ENCODE measurements at regions not wholly inside any gene's neighbourhood (a gene's known extent, or its start where the extent isn't known, plus 50 kb on each side); places are given as distances from the start of the nearest gene placed in this dataset.
A peak's percentile ranks its signal among the peaks of the same experiment; 100 is the strongest.
"Not testable (repeated sequence)": the region's sequence is repeated elsewhere in the genome, so short reads cannot be mapped to it uniquely, and the experiment has no call there.

- not testable (repeated sequence) for ATAC-seq; H3K4me1 ChIP-seq (ENCODE audit: insufficient read depth); H3K4me3 Mint-ChIP-seq; H3K36me3 Mint-ChIP-seq (ENCODE audit: low read depth); H3K9me2 ChIP-seq (ENCODE audit: insufficient read depth); H4K20me1 ChIP-seq (replicated peaks; ENCODE audit: insufficient read depth); H3K4me1 Mint-ChIP-seq; H3K27ac Mint-ChIP-seq; H3K79me2 ChIP-seq (replicated peaks; ENCODE audit: insufficient read depth); H3K27ac ChIP-seq (ENCODE audit: low read depth); H2AFZ ChIP-seq; H3F3A ChIP-seq (replicated peaks; ENCODE audit: low read depth); H3K36me3 ChIP-seq (ENCODE audit: insufficient read depth)
- peak; percentile 47 for DNase-seq (ENCODE audit: low spot score)
- peaks cover 48% of the 10 kb centered on the region for H3K27me3 ChIP-seq (ENCODE audit: insufficient read depth)
- Mint-ChIP-seq H3K9me3 (peaks cover 22% of the 10 kb centered on the region), H3K27me3 (ENCODE audit: insufficient read depth, low read depth, poor library complexity) (peaks cover 14% of the 10 kb centered on the region)
- H3K4me2 ChIP-seq: peak overlapping the region; percentile 80
- TF ChIP-seq EZH2 (IDR thresholded peaks at IDR 0.05; ENCODE audit: low read depth, unreplicated experiment): peak; percentile 97
- TF ChIP-seq EZH2phosphoT487 (IDR thresholded peaks at IDR 0.05; ENCODE audit: unreplicated experiment): peak; percentile 89
- H3K4me3 ChIP-seq: peak overlapping the region; percentile 60
Observed at GRCh38 chr2:91478851-91479718, 2787.6 kb downstream of the RPIA start.

- H3K4me1 ChIP-seq (ENCODE audit: insufficient read depth); ATAC-seq; H3K27me3 Mint-ChIP-seq (ENCODE audit: insufficient read depth, low read depth, poor library complexity); H2AFZ ChIP-seq; H3K27me3 ChIP-seq (ENCODE audit: insufficient read depth); H3K4me2 ChIP-seq; H3K4me1 Mint-ChIP-seq; DNase-seq (ENCODE audit: low spot score); H3K36me3 Mint-ChIP-seq (ENCODE audit: low read depth); H3K27ac Mint-ChIP-seq; H3K4me3 ChIP-seq; H3K9me2 ChIP-seq (ENCODE audit: insufficient read depth); H3K79me2 ChIP-seq (replicated peaks; ENCODE audit: insufficient read depth); H4K20me1 ChIP-seq (replicated peaks; ENCODE audit: insufficient read depth); H3F3A ChIP-seq (replicated peaks; ENCODE audit: low read depth); H3K36me3 ChIP-seq (ENCODE audit: insufficient read depth); H3K27ac ChIP-seq (ENCODE audit: low read depth); H3K4me3 Mint-ChIP-seq: not testable (repeated sequence)
- TF ChIP-seq, protein P1, sequence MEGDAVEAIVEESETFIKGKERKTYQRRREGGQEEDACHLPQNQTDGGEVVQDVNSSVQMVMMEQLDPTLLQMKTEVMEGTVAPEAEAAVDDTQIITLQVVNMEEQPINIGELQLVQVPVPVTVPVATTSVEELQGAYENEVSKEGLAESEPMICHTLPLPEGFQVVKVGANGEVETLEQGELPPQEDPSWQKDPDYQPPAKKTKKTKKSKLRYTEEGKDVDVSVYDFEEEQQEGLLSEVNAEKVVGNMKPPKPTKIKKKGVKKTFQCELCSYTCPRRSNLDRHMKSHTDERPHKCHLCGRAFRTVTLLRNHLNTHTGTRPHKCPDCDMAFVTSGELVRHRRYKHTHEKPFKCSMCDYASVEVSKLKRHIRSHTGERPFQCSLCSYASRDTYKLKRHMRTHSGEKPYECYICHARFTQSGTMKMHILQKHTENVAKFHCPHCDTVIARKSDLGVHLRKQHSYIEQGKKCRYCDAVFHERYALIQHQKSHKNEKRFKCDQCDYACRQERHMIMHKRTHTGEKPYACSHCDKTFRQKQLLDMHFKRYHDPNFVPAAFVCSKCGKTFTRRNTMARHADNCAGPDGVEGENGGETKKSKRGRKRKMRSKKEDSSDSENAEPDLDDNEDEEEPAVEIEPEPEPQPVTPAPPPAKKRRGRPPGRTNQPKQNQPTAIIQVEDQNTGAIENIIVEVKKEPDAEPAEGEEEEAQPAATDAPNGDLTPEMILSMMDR (conservative IDR thresholded peaks at IDR 0.05; ENCODE audit: low read depth in 2 of 2): peak in 1 of 2 experiments; percentile 24; a peak in 2 of 4 replicates
- H3K9me3 Mint-ChIP-seq: peaks cover 17% of the 10 kb centered on the region
Observed at GRCh38 chr2:91485226-91485625, 2793.8 kb downstream of the RPIA start.

- not testable (repeated sequence) for H3F3A ChIP-seq (replicated peaks; ENCODE audit: low read depth); ATAC-seq; H3K79me2 ChIP-seq (replicated peaks; ENCODE audit: insufficient read depth); H3K4me2 ChIP-seq; H3K27ac Mint-ChIP-seq; H4K20me1 ChIP-seq (replicated peaks; ENCODE audit: insufficient read depth); H3K4me3 Mint-ChIP-seq; H3K27ac ChIP-seq (ENCODE audit: low read depth); H3K9me2 ChIP-seq (ENCODE audit: insufficient read depth); H3K27me3 ChIP-seq (ENCODE audit: insufficient read depth); H3K36me3 ChIP-seq (ENCODE audit: insufficient read depth); H3K4me1 Mint-ChIP-seq; H3K4me1 ChIP-seq (ENCODE audit: insufficient read depth); H3K27me3 Mint-ChIP-seq (ENCODE audit: insufficient read depth, low read depth, poor library complexity); H3K4me3 ChIP-seq
- H3K36me3 Mint-ChIP-seq (ENCODE audit: low read depth): peaks cover 29% of the 10 kb centered on the region
- DNase-seq (ENCODE audit: low spot score): peak; percentile 7
- peak overlapping the region; percentile 80; the same call in 1 of the 2 replicates for H2AFZ ChIP-seq
- peaks cover 55% of the 10 kb centered on the region for H3K9me3 Mint-ChIP-seq
Observed at GRCh38 chr2:91497129-91498064, 2805.9 kb downstream of the RPIA start.

- not testable (repeated sequence) for DNase-seq (ENCODE audit: low spot score)
- peaks cover 33% of the 10 kb centered on the region for H3K36me3 Mint-ChIP-seq (ENCODE audit: low read depth)
Observed at GRCh38 chr2:91498065-91498449, 2806.6 kb downstream of the RPIA start.

GRCh38 chr2:91498513-91499250, 2807.2 kb downstream of the RPIA start:
- not testable (repeated sequence) for H3K27ac ChIP-seq (ENCODE audit: low read depth); H3F3A ChIP-seq (replicated peaks; ENCODE audit: low read depth); H3K4me1 Mint-ChIP-seq; H4K20me1 ChIP-seq (replicated peaks; ENCODE audit: insufficient read depth); H3K27ac Mint-ChIP-seq; H3K27me3 ChIP-seq (ENCODE audit: insufficient read depth); H3K4me2 ChIP-seq; ATAC-seq; H3K4me3 ChIP-seq; H3K4me1 ChIP-seq (ENCODE audit: insufficient read depth); H3K4me3 Mint-ChIP-seq; H2AFZ ChIP-seq; H3K79me2 ChIP-seq (replicated peaks; ENCODE audit: insufficient read depth); H3K36me3 ChIP-seq (ENCODE audit: insufficient read depth); H3K9me2 ChIP-seq (ENCODE audit: insufficient read depth); DNase-seq (ENCODE audit: low spot score)
- Mint-ChIP-seq H3K27me3 (ENCODE audit: insufficient read depth, low read depth, poor library complexity) (peaks cover 12% of the 10 kb centered on the region), H3K36me3 (ENCODE audit: low read depth) (peaks cover 33% of the 10 kb centered on the region), H3K9me3 (peaks cover 65% of the 10 kb centered on the region)

More at GRCh38 chr2:91498065-91498449, 2806.6 kb downstream of the RPIA start:
- Histone ChIP-seq H3K27ac (ENCODE audit: low read depth) (peak overlapping the region; percentile 60; the same call in 1 of the 2 replicates), H2AFZ (peak overlapping the region; percentile 80; the same call in 1 of the 2 replicates)
- H3K4me1 ChIP-seq (ENCODE audit: insufficient read depth); H3F3A ChIP-seq (replicated peaks; ENCODE audit: low read depth); H3K4me3 ChIP-seq; H3K27me3 ChIP-seq (ENCODE audit: insufficient read depth); H3K9me2 ChIP-seq (ENCODE audit: insufficient read depth); H3K4me2 ChIP-seq; H3K4me1 Mint-ChIP-seq; H3K27ac Mint-ChIP-seq; ATAC-seq; H4K20me1 ChIP-seq (replicated peaks; ENCODE audit: insufficient read depth); H3K4me3 Mint-ChIP-seq; H3K36me3 ChIP-seq (ENCODE audit: insufficient read depth); H3K79me2 ChIP-seq (replicated peaks; ENCODE audit: insufficient read depth): not testable (repeated sequence)
- Mint-ChIP-seq H3K9me3 (peaks cover 62% of the 10 kb centered on the region), H3K27me3 (ENCODE audit: insufficient read depth, low read depth, poor library complexity) (peaks cover 12% of the 10 kb centered on the region)

Measured in GM23338 (cell line).